Prostate gland (tissue), 2 donors: ENCODE measurements at regions not wholly inside any gene's neighbourhood (a gene's known extent, or its start where the extent isn't known, plus 50 kb on each side); places are given as distances from the start of the nearest gene placed in this dataset.

Experiments used
- small RNA-seq, 2 donors: library from RNA; depleted of rRNA; stranded (forward); fragments of <200 nt; gene quantifications; one replicate each; pipeline ENCODE3, GENCODE V24; 2016

Small RNA genes in the stretch of these regions (small RNA-seq; reads per million reads assigned to genes)
- 0 reads per million in 2 donors for gene AC022254.1
